Adrenal gland (tissue), 5 donors: ENCODE measurements at regions not wholly inside any gene's neighbourhood (a gene's known extent, or its start where the extent isn't known, plus 50 kb on each side); places are given as distances from the start of the nearest gene placed in this dataset.

Experiments used
- POLR2A ChIP-seq, 2 donors: fragments of 450-650 bp; IDR thresholded peaks; one replicate each; pipeline ENCODE4 v1.6.1; 2017; ENCODE audit warnings: antibody characterized with exemption in 2 of 2, mild to moderate bottlenecking in 2 of 2, moderate library complexity in 1 of 2
- TF ChIP-seq, protein P1 (sequence below), 6 experiments: fragments of 450-650 bp in 4 of 6; fragments of 200-600 bp in 2 of 6; sonication (generic) in 1 of 6; IDR thresholded peaks; 1 replicate in 5 of 6; 2 replicates in 1 of 6; pipeline versions ENCODE4 v1.5.1 to v1.8.0; 2016 to 2021; ENCODE audit warnings: antibody characterized with exemption in 6 of 6, mild to moderate bottlenecking in 2 of 6, moderate library complexity in 1 of 6
- donor health status: DM: no; HTN: no; CAD: no.

DNA sequence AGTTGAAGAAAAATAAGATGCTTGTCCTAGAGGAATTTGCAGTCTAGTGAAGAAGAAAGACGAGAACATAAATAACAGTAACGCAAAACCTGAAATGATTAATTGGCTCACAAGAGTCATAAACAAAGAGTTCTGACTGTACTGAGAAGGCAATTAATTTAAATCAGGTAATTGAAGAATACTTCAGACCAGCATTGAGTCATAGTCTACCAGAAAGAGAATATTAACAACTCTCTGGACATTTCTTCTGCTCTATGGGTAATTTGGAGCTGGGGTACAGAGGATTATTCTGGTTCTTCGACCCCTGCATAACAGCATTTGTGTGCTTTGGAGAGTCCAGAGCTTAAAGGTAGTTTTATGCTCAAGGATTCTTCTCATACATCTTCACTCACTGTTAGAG, 390.3 kb upstream of the DCN start:
- TF ChIP-seq, protein P1, sequence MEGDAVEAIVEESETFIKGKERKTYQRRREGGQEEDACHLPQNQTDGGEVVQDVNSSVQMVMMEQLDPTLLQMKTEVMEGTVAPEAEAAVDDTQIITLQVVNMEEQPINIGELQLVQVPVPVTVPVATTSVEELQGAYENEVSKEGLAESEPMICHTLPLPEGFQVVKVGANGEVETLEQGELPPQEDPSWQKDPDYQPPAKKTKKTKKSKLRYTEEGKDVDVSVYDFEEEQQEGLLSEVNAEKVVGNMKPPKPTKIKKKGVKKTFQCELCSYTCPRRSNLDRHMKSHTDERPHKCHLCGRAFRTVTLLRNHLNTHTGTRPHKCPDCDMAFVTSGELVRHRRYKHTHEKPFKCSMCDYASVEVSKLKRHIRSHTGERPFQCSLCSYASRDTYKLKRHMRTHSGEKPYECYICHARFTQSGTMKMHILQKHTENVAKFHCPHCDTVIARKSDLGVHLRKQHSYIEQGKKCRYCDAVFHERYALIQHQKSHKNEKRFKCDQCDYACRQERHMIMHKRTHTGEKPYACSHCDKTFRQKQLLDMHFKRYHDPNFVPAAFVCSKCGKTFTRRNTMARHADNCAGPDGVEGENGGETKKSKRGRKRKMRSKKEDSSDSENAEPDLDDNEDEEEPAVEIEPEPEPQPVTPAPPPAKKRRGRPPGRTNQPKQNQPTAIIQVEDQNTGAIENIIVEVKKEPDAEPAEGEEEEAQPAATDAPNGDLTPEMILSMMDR (IDR thresholded peaks at IDR 0.05), result no peak
- no peak for TF ChIP-seq POLR2A (IDR thresholded peaks at IDR 0.05)
